Neural progenitor cell (in vitro differentiated cells): ENCODE measurements at regions not wholly inside any gene's neighbourhood (a gene's known extent, or its start where the extent isn't known, plus 50 kb on each side); places are given as distances from the start of the nearest gene placed in this dataset.

ENCODE experiments used
- EZH2 ChIP-seq: fragments of 200-600 bp; sonication (generic); IDR thresholded peaks from 2 replicates; pipeline ENCODE4 v1.6.1; 2017; ENCODE audit warnings: antibody characterized with exemption, mild to moderate bottlenecking, moderate library complexity
- EZH2phosphoT487 ChIP-seq: fragments of 200-600 bp; sonication (generic); IDR thresholded peaks from 2 replicates; pipeline ENCODE4 v1.6.1; 2017; ENCODE audit warnings: antibody characterized with exemption
- TF ChIP-seq, protein P1 (sequence below): fragments of 200-600 bp; sonication (generic); IDR thresholded peaks from 2 replicates; pipeline ENCODE4 v1.5.1; 2017; ENCODE audit warnings: antibody characterized with exemption, mild to moderate bottlenecking

- TF ChIP-seq, protein P1, sequence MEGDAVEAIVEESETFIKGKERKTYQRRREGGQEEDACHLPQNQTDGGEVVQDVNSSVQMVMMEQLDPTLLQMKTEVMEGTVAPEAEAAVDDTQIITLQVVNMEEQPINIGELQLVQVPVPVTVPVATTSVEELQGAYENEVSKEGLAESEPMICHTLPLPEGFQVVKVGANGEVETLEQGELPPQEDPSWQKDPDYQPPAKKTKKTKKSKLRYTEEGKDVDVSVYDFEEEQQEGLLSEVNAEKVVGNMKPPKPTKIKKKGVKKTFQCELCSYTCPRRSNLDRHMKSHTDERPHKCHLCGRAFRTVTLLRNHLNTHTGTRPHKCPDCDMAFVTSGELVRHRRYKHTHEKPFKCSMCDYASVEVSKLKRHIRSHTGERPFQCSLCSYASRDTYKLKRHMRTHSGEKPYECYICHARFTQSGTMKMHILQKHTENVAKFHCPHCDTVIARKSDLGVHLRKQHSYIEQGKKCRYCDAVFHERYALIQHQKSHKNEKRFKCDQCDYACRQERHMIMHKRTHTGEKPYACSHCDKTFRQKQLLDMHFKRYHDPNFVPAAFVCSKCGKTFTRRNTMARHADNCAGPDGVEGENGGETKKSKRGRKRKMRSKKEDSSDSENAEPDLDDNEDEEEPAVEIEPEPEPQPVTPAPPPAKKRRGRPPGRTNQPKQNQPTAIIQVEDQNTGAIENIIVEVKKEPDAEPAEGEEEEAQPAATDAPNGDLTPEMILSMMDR, result no peak
- TF ChIP-seq EZH2phosphoT487 (no peak), EZH2 (no peak)
Observed at GRCh38 chr6:164154588-164154987, 740.1 kb downstream of the QKI start.
